ES-I3 (cell line): ENCODE measurements at regions not wholly inside any gene's neighbourhood (a gene's known extent, or its start where the extent isn't known, plus 50 kb on each side); places are given as distances from the start of the nearest gene placed in this dataset.
"Not testable (repeated sequence)": the region's sequence is repeated elsewhere in the genome, so short reads cannot be mapped to it uniquely, and the experiment has no call there.

ENCODE experiments used
- H3K36me3 ChIP-seq: 2 replicates; pipeline ENCODE4 v1.6.1; 2013; ENCODE audit warnings: mild to moderate bottlenecking, low read length, control low read depth, moderate library complexity; ENCODE audit not compliant: insufficient read depth
- H3K4me1 ChIP-seq: 2 replicates; pipeline ENCODE4 v1.6.1; 2013; ENCODE audit warnings: mild to moderate bottlenecking, control low read depth, low read length; ENCODE audit not compliant: insufficient read depth
- H3K9ac ChIP-seq: 2 replicates; pipeline ENCODE4 v1.6.1; 2013; ENCODE audit warnings: low read depth, mild to moderate bottlenecking, low read length, moderate library complexity
- H3K9me3 ChIP-seq: 2 replicates; pipeline ENCODE4 v1.6.1; 2013; ENCODE audit warnings: mild to moderate bottlenecking, low read length, moderate library complexity; ENCODE audit not compliant: control insufficient read depth, insufficient read depth

- Histone ChIP-seq H3K36me3 (no peaks in the 10 kb centered on the region), H3K9me3 (no peaks in the 10 kb centered on the region), H3K4me1 (no peaks in the 10 kb centered on the region), H3K9ac (no peak overlapping the region)
These were observed 310.6 kb downstream of the PDCD6IP start for GRCh38 chr3:34109021-34109420.

DNA sequence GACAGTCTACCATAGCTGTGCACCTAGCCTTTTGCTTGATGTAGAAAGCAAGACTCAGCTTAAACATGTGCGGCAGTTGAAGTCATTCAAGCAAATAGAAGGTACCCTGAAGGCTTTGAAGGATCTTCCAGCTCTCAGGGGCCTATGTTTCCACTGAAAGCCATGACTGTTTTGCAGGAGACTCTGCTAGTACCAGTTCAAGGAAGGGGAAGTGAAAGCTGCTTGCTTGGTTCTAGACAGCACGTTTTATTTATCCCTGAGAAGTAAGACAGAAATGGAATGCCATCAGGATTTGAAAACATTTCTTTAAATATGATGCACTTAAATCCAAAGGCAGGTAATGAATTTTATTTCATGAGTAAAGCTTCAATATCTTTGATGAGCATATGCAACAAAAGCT, 311.4 kb downstream of the PDCD6IP start:
- H3K9ac ChIP-seq, result no peak overlapping the region
- no peaks in the 10 kb centered on the region for H3K9me3 ChIP-seq
- H3K36me3 ChIP-seq, result no peaks in the 10 kb centered on the region
- no peaks in the 10 kb centered on the region for H3K4me1 ChIP-seq

- H3K9me3 ChIP-seq, result no peaks in the 10 kb centered on the region
- no peak overlapping the region for H3K9ac ChIP-seq
- no peaks in the 10 kb centered on the region for H3K4me1 ChIP-seq
- no peaks in the 10 kb centered on the region for H3K36me3 ChIP-seq
These were observed 312.9 kb downstream of the PDCD6IP start for GRCh38 chr3:34111361-34111760.

- H3K36me3 ChIP-seq, H3K9ac ChIP-seq, H3K9me3 ChIP-seq, H3K4me1 ChIP-seq: not testable (repeated sequence)
These were observed 313.8 kb downstream of the PDCD6IP start for GRCh38 chr3:34112261-34112660.

- H3K9ac ChIP-seq, result no peak overlapping the region
- no peaks in the 10 kb centered on the region for H3K9me3 ChIP-seq
- no peaks in the 10 kb centered on the region for H3K4me1 ChIP-seq
- H3K36me3 ChIP-seq, result no peaks in the 10 kb centered on the region; the same call in 1 of the 2 replicates
These were observed 332.7 kb downstream of the PDCD6IP start for GRCh38 chr3:34131091-34131490.

DNA sequence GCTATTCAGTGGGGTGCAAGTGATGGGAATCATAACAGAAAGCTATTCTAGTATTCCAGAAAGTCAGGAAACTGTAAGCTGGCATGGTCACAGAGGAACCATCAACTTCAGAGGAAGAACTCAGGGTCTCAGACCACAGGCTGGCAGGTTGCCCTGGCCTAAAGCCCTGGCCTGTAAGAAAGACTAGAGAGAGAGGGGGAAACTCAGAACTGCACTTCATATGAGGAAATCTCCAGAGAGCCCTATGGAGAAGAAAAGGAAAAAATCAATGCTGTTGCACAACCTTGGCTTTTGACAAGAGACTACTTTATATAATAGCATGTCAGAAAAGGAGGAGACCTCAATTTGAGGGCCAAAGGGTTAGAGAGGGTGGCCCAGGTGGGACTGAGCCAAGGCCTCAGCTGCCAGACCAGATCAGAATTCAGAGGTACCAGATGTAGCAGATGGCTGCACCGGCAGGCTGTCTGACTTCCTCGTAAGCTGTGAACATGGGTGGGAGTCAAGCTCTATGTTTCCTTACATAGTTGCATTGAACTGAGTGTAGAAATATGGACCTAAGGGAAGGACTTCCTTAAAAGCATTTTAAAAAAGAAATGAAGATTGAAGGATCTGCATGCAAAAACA, 333.8 kb downstream of the PDCD6IP start:
- no peaks in the 10 kb centered on the region; the same call in 1 of the 2 replicates for H3K36me3 ChIP-seq
- H3K9ac ChIP-seq, result no peak overlapping the region
- H3K9me3 ChIP-seq, result no peaks in the 10 kb centered on the region
- H3K4me1 ChIP-seq, result no peaks in the 10 kb centered on the region

DNA sequence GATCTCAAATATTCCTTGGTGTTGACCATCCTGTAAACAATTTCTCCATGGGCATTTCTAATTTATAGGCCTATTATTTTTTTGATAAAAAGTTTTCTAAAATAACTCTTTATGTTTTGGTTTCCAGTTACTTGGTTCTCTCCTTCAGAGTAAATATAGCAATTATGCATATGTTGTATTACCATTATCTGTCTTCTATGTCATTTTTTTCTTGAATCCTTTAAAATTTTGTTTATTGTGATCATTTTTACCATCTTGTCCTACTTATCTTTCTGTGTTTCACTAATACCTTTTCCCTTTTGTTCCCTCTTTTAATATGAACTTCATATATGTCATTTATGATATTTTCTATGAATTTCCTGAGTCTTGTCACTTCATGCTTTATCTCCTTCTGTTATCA, 341.1 kb downstream of the PDCD6IP start:
- no peak overlapping the region for H3K9ac ChIP-seq
- H3K4me1 ChIP-seq, result no peaks in the 10 kb centered on the region
- no peaks in the 10 kb centered on the region for H3K36me3 ChIP-seq
- no peaks in the 10 kb centered on the region for H3K9me3 ChIP-seq

- H3K4me1 ChIP-seq, result peaks cover 6% of the 10 kb centered on the region; the same call in 1 of the 2 replicates
- H3K9ac ChIP-seq, result no peak overlapping the region
- no peaks in the 10 kb centered on the region for H3K9me3 ChIP-seq
- no peaks in the 10 kb centered on the region for H3K36me3 ChIP-seq
These were observed 342.2 kb downstream of the PDCD6IP start for GRCh38 chr3:34140616-34141015.

DNA sequence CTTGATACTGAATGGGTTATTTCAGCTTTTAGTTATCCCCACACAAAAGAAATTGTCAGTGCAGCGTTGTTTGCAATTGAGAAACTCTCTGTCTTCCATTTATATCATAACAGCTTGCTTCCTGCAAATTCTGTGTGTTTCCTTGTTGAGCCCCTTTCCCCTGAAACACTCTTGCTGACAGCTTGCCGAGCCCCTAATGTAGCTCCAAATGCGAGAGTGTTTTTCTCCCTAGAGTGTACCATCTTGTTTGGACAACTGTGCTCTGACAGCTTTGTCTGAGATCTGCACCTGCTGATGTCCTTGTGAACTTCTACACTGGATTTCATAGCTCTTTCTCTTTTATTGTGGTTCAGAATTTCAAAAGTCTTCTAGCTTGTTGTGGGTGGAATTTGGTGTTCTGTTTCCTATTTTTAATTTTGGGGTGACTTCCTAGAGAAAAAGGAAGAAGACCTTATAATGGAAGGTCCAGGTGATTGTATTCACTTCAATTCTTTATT, 343.5 kb downstream of the PDCD6IP start:
- no peaks in the 10 kb centered on the region for H3K36me3 ChIP-seq
- H3K4me1 ChIP-seq, result peaks cover 15% of the 10 kb centered on the region
- no peak overlapping the region for H3K9ac ChIP-seq
- H3K9me3 ChIP-seq, result no peaks in the 10 kb centered on the region

- peaks cover 15% of the 10 kb centered on the region for H3K4me1 ChIP-seq
- no peaks in the 10 kb centered on the region for H3K36me3 ChIP-seq
- H3K9ac ChIP-seq, result no peak overlapping the region
- H3K9me3 ChIP-seq, result no peaks in the 10 kb centered on the region
These were observed 347.4 kb downstream of the PDCD6IP start for GRCh38 chr3:34145796-34146195.

GRCh38 chr3:34146596-34146995, 348.2 kb downstream of the PDCD6IP start:
- Histone ChIP-seq H3K9ac (no peak overlapping the region), H3K36me3 (no peaks in the 10 kb centered on the region), H3K4me1 (peaks cover 15% of the 10 kb centered on the region), H3K9me3 (no peaks in the 10 kb centered on the region)

- Histone ChIP-seq H3K4me1 (peaks cover 5% of the 10 kb centered on the region; the same call in 1 of the 2 replicates), H3K9me3 (no peaks in the 10 kb centered on the region), H3K9ac (no peak overlapping the region), H3K36me3 (no peaks in the 10 kb centered on the region)
These were observed 352.6 kb downstream of the PDCD6IP start for GRCh38 chr3:34150992-34151391.

DNA sequence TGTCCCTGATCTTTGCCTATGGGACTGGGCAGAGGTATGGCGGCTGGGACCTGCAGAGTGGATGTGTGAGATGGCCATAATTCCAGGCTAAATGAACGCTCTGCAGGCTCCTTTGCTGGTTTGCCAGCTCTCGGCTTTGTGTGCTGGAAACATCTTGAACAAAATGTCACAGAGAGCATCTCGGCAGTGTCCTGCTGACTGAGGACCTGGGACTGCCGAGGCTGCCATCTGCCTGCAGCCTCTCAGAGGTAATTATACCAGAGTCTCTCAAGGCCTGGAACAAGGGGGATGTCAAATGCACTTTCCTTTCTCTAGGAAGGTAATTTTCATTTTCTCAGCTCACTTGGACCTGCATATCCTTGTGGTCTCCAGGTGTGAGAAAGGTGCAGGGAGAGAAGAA, 354.2 kb downstream of the PDCD6IP start:
- Histone ChIP-seq H3K4me1 (no peaks in the 10 kb centered on the region), H3K36me3 (no peaks in the 10 kb centered on the region), H3K9me3 (no peaks in the 10 kb centered on the region), H3K9ac (no peak overlapping the region)

DNA sequence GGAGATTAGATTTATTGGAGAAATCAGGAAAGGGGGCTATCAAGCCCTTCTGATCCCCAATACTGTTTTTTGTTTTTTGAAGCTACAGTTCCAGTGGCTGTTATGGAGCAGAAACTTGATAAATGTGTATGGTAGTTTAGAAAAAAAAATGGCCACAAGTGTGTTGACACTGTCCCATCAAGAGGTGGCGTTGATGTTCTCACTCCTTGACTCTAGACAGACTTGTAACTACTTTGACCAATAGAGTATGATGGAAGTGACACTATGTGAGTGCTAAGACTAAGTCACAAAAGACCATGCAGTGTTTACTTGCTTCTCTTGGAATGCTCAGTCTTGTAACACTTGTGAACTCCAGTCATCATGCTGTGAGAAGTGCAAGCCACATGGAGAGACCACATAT, 356.7 kb downstream of the PDCD6IP start:
- H3K9ac ChIP-seq, result no peak overlapping the region
- no peaks in the 10 kb centered on the region for H3K36me3 ChIP-seq
- no peaks in the 10 kb centered on the region for H3K9me3 ChIP-seq
- no peaks in the 10 kb centered on the region for H3K4me1 ChIP-seq

DNA sequence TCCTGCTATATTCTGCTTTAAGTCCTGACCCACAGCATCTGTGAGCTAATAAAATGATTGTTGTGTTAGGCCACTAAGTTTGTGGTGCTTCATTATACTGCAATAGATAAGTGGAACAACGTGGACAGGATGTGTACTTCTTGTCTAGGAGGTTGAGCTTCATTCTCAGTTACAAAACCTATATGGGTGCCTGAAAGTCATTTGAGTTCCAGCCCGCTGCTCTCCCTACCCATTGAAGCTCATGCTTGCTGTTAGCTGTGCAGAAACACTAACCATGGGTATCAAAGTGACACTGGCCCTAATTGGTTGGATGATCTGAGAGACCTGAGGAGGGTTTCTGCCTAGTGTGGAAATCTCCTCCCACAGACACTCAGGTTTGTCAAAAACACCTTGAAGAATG, 357.2 kb downstream of the PDCD6IP start:
- no peak overlapping the region for H3K9ac ChIP-seq
- no peaks in the 10 kb centered on the region for H3K36me3 ChIP-seq
- H3K4me1 ChIP-seq, result no peaks in the 10 kb centered on the region

More for the DNA sequence above, 357.2 kb downstream of the PDCD6IP start:
- no peaks in the 10 kb centered on the region for H3K9me3 ChIP-seq
